OCI-M1 (cell line): ENCODE measurements at regions not wholly inside any gene's neighbourhood (a gene's known extent, or its start where the extent isn't known, plus 50 kb on each side); places are given as distances from the start of the nearest gene placed in this dataset.
"Not testable (repeated sequence)": the region's sequence is repeated elsewhere in the genome, so short reads cannot be mapped to it uniquely, and the experiment has no call there.

Experiments used
- DNase-seq: peaks from one replicate; lab custom pipeline; 2025; lab: John Stamatoyannopoulos, UW

GRCh38 chr10:21292763-21293517, 232.5 kb downstream of the SKIDA1 start:
- DNase-seq = no peak

DNA sequence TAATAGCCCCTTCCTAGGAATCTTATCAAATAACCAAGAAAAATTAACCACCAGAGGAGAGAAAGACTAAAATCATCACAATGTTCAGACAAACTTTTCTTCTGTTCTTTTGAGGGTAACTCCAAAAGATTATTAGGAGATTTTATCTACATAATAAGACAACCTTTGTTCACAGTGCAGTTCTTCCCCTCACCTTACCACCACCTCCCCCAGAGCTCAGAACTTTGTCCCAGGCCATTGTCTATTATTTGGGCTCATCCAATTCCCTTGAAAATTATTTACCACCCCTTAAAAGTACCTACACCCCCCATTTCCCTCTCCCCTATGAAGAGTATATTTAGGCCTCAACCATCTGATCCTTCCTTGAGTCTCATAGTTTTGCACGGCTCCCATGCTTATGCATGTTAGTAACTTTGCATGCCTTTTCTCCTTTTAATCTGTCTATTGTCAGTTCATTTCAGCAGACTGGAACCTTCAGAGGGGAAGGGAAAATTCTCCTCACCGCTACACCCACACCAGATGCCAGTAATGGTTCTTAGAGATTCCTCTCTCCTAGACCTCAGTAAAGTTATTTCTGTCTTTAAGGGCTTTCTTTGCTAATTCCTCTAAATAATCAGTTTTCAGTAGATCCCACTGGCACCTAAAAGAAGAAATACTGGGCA, 234.9 kb downstream of the SKIDA1 start:
- DNase-seq = no peak

DNA sequence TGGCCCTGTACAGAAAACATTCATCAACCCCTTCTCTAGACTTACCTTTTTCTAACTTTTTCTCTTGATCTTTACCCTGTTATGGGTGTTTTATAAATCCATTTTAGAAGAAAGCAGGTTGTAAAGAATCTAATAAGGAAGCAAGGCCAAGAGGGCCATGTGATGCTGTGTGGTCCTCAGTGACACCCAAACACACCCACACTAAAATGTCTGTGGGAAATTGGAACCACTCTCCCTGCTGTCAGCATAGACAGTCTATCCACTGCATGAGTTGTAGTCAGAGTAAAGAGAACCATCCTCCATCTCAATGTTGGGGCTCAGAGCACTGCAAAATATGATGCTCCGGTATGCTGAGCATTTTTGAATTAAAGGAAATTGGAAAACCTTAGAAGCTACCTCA, 235.5 kb downstream of the SKIDA1 start:
- no peak for DNase-seq

GRCh38 chr10:21289271-21289670, 236.2 kb downstream of the SKIDA1 start:
- DNase-seq = no peak

GRCh38 chr10:21285742-21286331, 239.6 kb downstream of the SKIDA1 start:
- no peak for DNase-seq

DNA sequence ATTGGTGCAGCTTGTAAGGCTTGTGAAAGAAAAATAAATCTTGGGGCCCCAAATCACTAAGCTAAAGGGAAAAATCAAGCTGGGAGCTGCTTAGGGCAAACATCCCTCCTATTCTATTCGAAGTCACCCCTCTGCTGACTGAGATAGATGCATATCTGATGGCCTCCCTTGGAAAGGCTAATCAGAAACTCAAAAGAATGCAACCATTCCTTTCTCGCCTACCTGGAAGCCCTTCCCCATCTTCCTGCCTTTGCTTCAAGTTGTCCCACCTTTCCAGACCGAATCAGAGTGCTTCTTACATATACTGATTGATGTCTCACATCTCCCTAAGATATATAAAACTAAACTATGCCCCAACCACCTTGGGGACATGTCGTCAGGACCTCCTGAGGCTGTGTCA, 240.3 kb downstream of the SKIDA1 start:
- no peak for DNase-seq

- DNase-seq = no peak
Measured at GRCh38 chr10:21284301-21284700, 241.2 kb downstream of the SKIDA1 start.

DNA sequence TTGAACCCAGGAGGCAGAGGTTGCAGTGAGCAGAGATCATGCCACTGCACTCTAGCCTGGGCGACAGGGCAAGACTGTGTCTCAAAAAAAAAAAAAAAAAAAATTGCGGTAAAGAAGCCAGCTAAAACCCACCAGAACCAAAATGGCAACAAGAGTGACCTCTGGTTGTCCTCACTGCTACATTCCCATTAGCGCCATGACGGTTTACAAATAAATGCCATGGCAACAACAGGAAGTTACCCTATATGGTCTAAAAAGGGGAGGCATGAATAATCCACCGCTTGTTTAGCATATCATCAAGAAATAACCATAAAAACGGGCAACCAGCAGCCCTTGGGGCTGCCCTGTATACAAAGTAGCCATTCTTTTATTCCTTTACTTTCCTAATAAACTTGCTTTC, 242.4 kb downstream of the SKIDA1 start:
- DNase-seq = not testable (repeated sequence)

DNA sequence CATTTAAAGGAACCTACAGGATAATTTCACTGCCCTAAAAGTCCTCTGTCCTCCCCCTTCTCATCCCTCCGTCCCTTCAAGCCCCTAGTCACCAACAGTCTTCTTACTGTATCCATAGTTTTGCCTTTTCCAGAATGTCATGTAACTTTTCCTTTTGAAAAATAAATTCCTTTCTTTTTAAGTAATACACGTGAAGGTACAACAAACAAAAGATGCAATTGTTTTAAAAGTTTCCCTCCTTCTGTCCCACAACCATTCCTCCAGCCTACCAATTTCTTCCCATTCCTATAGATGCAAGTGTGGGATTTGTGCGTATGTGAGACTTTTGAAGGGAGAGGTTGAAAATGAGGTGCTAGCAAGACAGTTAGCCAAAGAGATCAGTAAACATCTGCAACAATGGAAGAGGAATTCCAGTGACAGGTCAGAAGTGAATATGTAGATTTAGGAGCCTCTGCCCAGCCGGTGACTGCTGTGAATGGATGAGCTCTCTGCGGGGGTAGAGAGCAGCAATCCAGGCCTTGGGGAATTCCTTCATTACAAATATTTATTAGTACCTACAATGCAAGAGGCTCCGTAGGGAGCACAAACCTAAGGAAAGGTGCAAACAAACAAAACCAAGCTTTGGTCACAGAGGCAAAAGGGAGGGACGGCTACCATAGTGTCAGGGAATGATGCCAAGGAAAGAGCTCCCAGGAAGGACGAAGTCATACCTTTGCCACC, 243.6 kb downstream of the SKIDA1 start:
- no peak for DNase-seq

DNA sequence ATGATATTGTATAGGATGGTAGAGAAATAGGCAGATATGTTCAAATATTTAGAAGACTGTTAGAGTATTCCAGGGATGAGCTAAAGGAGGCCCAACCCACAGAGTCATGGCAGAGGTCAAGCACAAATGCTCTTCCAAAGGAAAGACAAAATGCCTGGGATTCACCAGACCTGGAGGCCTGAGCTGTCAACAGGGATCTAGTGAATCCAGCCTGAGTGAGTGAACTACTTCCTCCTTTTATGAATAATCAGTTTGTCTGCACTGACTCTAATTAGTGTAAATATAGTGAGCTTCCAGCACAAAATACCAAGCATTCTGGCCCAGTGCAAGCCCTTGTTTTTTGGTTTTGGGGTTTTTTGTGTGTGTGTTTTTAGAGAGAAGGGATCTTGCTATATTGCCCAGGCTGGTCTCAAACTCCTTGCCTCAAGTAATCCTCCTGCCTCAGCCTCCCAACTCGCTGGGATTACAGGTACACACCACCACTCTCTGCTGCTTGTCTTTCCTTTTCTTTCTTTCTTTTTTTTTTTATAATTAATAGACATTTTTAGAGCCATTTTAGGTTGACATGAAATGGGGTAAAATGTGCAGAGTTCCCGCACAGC, 244.4 kb downstream of the SKIDA1 start:
- DNase-seq = peak; percentile 19

DNA sequence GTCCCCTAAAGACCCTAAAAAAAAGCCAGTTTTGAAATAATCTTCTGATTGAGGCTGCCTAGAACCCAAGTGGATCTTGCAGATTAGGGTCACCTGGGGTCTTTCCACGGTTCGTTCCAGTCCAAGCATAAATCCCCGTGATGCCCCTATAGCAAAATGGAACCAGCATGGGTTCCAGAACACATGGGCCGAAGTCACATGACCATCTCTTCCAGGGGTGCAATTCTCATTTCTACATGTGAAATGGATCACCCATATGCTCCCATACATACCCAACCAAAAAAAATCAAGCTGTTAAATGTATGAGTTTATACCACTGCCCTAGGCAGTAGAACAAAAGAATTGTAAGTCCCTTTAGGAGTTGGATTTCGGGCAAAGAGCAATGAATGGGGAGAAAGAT, 245.4 kb downstream of the SKIDA1 start:
- DNase-seq = no peak

GRCh38 chr10:21279217-21279575, 246.3 kb downstream of the SKIDA1 start:
- no peak for DNase-seq

- DNase-seq = peak; percentile 91
Measured at GRCh38 chr10:21278491-21279216, 246.8 kb downstream of the SKIDA1 start.

- peak; percentile 64 for DNase-seq
Measured at GRCh38 chr10:21273400-21273968, 252.0 kb downstream of the SKIDA1 start.

GRCh38 chr10:21272643-21273399, 252.7 kb downstream of the SKIDA1 start:
- DNase-seq = peak; percentile 55

- no peak for DNase-seq
Measured at GRCh38 chr10:21270976-21271375, 254.5 kb downstream of the SKIDA1 start.

DNA sequence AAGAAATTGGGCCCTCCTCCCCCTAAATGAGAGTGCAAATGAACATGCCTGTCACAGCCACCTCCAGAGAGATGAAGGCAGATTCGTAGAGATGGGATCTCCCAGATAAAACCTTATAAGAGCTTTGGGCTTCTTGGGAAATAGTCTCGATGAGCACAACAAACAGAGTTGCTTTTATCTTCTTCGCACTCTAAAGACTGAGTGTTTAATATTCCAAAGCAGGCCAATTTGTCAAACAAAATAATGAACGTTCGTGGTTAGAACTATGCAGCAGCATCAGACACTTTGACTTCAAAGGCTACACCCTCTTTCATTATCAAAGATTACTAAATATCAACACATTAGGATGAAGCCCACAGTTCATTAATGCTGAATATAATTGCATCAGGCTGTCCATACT, 256.2 kb downstream of the SKIDA1 start:
- DNase-seq = no peak

DNA sequence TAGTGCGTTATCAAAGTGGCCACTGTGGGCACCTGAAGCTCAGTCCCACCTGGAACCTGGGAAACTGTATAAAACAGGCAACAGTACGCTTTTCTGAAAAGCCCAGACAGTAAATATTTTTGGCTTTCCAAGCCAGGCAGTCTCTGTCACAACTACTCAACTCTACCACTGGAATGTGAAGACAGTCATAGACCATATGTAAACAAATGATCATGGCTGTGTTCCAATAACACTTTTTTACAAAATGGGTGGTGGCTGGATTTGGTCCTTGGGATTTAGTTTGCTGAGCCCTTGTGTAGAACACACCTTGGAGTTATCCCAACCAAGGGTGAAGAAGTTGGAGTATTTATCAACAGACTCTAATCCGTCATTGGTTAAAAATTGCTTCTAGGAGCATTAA, 259.9 kb downstream of the SKIDA1 start:
- DNase-seq = no peak

DNA sequence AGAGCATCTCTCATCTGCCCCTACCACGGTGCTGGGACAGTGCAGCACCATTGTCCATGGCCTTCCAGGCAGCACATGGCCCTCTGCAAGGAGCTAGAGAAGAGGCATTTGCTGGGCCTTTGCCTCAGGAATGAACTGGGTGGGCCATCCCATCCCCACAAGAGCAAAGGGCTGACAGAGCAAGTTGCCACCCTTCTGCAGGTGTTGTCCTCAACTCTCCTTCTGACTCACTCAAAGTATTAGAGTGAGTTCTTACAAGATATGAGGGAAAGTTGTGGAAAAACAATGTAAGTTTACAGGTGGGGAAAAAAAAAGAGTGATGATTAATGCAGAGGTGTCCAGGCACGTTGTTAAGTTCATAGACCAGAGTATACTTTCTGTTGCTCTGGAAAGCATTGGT, 261.2 kb downstream of the SKIDA1 start:
- DNase-seq = no peak

DNA sequence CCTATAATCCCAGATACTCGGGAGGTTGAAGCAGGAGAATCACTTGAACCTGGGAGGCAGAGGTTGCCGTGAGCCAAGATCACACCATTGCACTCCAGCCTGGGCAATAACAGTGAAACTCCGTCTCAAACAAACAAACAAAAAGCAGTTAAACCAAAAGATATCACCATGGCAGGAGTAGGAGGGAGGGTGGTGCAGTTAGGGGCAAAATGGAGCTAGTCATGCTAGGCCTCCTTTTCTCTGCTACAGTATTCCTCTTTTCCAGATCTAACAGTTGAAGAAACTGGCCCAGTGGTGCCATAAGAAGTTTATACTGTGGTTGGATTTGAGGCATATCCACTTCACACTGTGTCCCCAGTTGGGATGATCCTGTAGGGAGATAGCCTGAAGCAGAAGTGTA, 261.6 kb downstream of the SKIDA1 start:
- DNase-seq = no peak
